ENCODE measurements at regions not wholly inside any gene's neighbourhood (a gene's known extent, or its start where the extent isn't known, plus 50 kb on each side); places are given as distances from the start of the nearest gene placed in this dataset.

GRCh38 chr12:105464406-105464805 is 133.9 kb downstream of the C12orf75 start:
- Histone ChIP-seq H3K9me3 (ENCODE audit: control insufficient read depth in 2 of 2, insufficient read depth in 1 of 2, low read length in 1 of 2) (no peaks in the 10 kb centered on the region), H3K4me1 (ENCODE audit: control insufficient read depth in 2 of 2, insufficient read depth in 2 of 2, low read length in 2 of 2) (no peaks in the 10 kb centered on the region), H3K36me3 (ENCODE audit: control insufficient read depth in 2 of 2, insufficient read depth in 2 of 2, low read length in 1 of 2) (no peaks in the 10 kb centered on the region), H3K27ac (ENCODE audit: low read depth in 1 of 2, low read length in 1 of 2) (no peak overlapping the region), H3K4me3 (ENCODE audit: low read length in 2 of 2) (no peak overlapping the region), H3K27me3 (ENCODE audit: control insufficient read depth in 2 of 2, insufficient read depth in 1 of 2, low read length in 1 of 2) (no peaks in the 10 kb centered on the region)
- WGBS = 80% methylated on average over 3 of the region's 3 CpGs
- no peak for DNase-seq (ENCODE audit: low read depth in 6 of 9, low spot score in 9 of 9)

DNA sequence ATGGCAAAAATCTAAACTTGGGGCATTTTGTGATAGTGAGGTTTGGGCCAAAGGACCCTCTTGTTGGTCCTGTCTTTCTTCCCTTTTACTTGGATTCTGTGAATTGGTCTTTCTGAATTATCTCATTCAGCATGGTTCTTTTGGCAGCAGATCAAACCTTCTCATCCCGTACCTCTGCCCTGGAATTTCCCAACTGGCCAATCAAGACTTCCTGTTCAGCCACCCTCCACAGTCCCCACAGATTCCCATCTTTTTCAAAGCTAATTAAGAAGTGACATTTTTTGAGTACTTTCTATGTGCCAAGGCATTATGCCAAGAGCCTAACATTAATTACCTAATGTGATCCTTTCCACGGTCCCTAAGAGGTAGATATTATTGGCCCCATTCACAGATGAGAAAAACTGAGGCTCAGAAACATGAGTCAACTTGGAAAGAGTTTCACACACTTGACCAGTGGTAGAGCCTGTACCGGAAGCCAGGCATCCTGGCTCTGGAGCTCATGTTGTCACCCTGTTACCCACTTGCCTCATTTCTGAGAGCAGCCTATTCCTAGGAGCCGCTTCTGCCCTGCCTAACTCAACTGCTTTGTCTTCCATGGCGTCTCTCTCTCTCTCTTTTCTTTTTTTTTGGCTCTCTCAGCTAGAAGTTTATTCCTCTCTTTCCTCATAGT is 135.9 kb downstream of the C12orf75 start:
- no peak overlapping the region for H3K4me3 ChIP-seq (ENCODE audit: low read length in 2 of 2)
- no peak for DNase-seq (ENCODE audit: low read depth in 6 of 9, low spot score in 9 of 9)
- no peak overlapping the region for H3K27ac ChIP-seq (ENCODE audit: low read depth in 1 of 2, low read length in 1 of 2)
- H3K4me1 ChIP-seq (ENCODE audit: control insufficient read depth in 2 of 2, insufficient read depth in 2 of 2, low read length in 2 of 2) = no peaks in the 10 kb centered on the region
- H3K36me3 ChIP-seq (ENCODE audit: control insufficient read depth in 2 of 2, insufficient read depth in 2 of 2, low read length in 1 of 2) = no peaks in the 10 kb centered on the region
- H3K27me3 ChIP-seq (ENCODE audit: control insufficient read depth in 2 of 2, insufficient read depth in 1 of 2, low read length in 1 of 2) = no peaks in the 10 kb centered on the region
- no peaks in the 10 kb centered on the region for H3K9me3 ChIP-seq (ENCODE audit: control insufficient read depth in 2 of 2, insufficient read depth in 1 of 2, low read length in 1 of 2)
- 89% methylated on average over 5 of the region's 5 CpGs for WGBS

DNA sequence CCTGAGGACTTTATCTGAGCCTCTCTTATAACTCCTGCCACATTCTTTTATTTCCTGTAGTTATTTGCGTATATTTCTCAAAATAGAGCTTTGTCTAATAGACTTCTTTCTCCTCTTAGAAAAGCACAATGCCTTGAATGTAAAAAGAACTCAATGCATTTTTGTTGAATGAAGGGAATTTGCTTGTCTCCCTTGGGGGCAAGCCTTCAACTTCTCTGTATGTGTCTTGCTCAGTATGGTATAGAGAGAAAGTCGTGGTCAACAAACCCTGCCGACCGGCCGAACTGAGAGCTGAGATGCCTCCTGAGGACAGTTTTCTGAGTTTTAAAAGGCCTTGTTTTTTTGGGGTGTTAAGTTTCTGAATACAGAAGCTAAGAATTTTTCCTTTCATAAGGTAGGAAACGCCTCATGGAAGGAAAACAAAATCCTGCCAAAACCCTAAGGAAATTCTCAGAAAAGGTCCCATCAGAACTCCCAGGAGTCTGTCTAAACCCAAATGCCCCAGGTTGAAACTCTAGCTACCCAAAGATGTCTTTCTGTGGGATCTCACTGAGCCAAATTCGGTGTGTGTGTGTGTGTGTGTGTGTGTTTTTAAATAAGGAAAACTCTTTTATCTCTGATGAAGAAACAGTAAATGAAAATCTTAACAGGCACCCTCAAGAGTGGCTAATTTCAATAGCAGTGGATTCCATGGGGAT is 136.6 kb downstream of the C12orf75 start:
- H3K27ac ChIP-seq (ENCODE audit: low read depth in 1 of 2, low read length in 1 of 2) = no peak overlapping the region
- H3K36me3 ChIP-seq (ENCODE audit: control insufficient read depth in 2 of 2, insufficient read depth in 2 of 2, low read length in 1 of 2) = no peaks in the 10 kb centered on the region
- no peaks in the 10 kb centered on the region for H3K9me3 ChIP-seq (ENCODE audit: control insufficient read depth in 2 of 2, insufficient read depth in 1 of 2, low read length in 1 of 2)
- no peaks in the 10 kb centered on the region for H3K27me3 ChIP-seq (ENCODE audit: control insufficient read depth in 2 of 2, insufficient read depth in 1 of 2, low read length in 1 of 2)
- no peak overlapping the region for H3K4me3 ChIP-seq (ENCODE audit: low read length in 2 of 2)
- H3K4me1 ChIP-seq (ENCODE audit: control insufficient read depth in 2 of 2, insufficient read depth in 2 of 2, low read length in 2 of 2) = no peaks in the 10 kb centered on the region
- DNase-seq (ENCODE audit: low read depth in 6 of 9, low spot score in 9 of 9) = no peak
- 85% methylated on average over 7 of the region's 7 CpGs for WGBS

GRCh38 chr12:105467710-105468366 is 137.3 kb downstream of the C12orf75 start:
- Histone ChIP-seq H3K9me3 (ENCODE audit: control insufficient read depth in 2 of 2, insufficient read depth in 1 of 2, low read length in 1 of 2) (no peaks in the 10 kb centered on the region), H3K27ac (ENCODE audit: low read depth in 1 of 2, low read length in 1 of 2) (no peak overlapping the region)
- WGBS = 81% methylated on average over 4 of the region's 4 CpGs

DNA sequence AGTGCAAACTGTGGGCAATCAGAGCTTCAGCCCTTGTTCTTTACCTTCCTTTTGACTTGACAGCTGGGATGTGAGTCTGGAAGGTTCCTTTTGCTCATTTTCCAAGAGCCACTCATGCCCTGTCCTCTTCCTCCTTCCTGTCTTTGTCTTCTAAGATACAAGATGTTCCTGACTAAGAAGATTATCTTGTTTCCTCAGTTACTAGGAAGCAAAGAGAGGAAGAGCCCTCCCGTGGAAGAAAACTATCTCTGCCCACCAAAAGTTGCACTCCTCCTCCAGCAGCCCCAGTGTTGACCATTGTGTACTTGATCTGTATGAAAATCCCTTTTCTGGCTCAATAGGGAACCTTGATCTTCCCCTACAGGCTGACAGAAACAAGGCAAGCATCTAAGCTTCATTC is 138.0 kb downstream of the C12orf75 start:
- Histone ChIP-seq H3K4me1 (ENCODE audit: control insufficient read depth in 2 of 2, insufficient read depth in 2 of 2, low read length in 2 of 2) (no peaks in the 10 kb centered on the region), H3K27me3 (ENCODE audit: control insufficient read depth in 2 of 2, insufficient read depth in 1 of 2, low read length in 1 of 2) (no peaks in the 10 kb centered on the region), H3K27ac (ENCODE audit: low read depth in 1 of 2, low read length in 1 of 2) (no peak overlapping the region), H3K4me3 (ENCODE audit: low read length in 2 of 2) (no peak overlapping the region), H3K36me3 (ENCODE audit: control insufficient read depth in 2 of 2, insufficient read depth in 2 of 2, low read length in 1 of 2) (no peaks in the 10 kb centered on the region), H3K9me3 (ENCODE audit: control insufficient read depth in 2 of 2, insufficient read depth in 1 of 2, low read length in 1 of 2) (no peaks in the 10 kb centered on the region)
- WGBS = 18% methylated on average over 1 of the region's 1 CpG
- DNase-seq (ENCODE audit: low read depth in 6 of 9, low spot score in 9 of 9) = no peak

More at GRCh38 chr12:105467710-105468366, 137.3 kb downstream of the C12orf75 start:
- Histone ChIP-seq H3K27me3 (ENCODE audit: control insufficient read depth in 2 of 2, insufficient read depth in 1 of 2, low read length in 1 of 2) (no peaks in the 10 kb centered on the region), H3K4me3 (ENCODE audit: low read length in 2 of 2) (no peak overlapping the region), H3K36me3 (ENCODE audit: control insufficient read depth in 2 of 2, insufficient read depth in 2 of 2, low read length in 1 of 2) (no peaks in the 10 kb centered on the region), H3K4me1 (ENCODE audit: control insufficient read depth in 2 of 2, insufficient read depth in 2 of 2, low read length in 2 of 2) (no peaks in the 10 kb centered on the region)
- DNase-seq (ENCODE audit: low read depth in 6 of 9, low spot score in 9 of 9) = no peak

DNA sequence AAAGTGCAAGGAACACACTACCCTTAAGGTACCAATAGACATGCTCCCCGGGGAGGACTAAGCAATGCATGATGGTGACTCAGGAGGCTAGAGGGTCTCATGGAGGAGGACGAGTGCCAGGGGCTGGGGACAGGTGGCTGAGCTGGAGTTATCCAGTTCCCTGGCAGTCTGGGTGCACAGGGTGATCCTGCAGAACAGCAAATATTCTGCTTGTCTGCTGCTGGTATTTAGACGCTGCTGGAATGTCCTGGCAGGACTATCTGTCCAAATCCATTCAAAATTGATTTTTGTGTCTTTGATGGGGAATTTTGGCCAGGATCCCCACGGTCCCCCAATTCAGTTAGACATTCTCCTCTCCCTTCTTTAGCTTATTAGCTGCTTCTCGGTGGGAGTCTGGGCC is 138.7 kb downstream of the C12orf75 start:
- no peak for DNase-seq (ENCODE audit: low read depth in 6 of 9, low spot score in 9 of 9)
- no peak overlapping the region for H3K27ac ChIP-seq (ENCODE audit: low read depth in 1 of 2, low read length in 1 of 2)
- H3K36me3 ChIP-seq (ENCODE audit: control insufficient read depth in 2 of 2, insufficient read depth in 2 of 2, low read length in 1 of 2) = no peaks in the 10 kb centered on the region
- 89% methylated on average over 5 of the region's 5 CpGs for WGBS
- H3K27me3 ChIP-seq (ENCODE audit: control insufficient read depth in 2 of 2, insufficient read depth in 1 of 2, low read length in 1 of 2) = no peaks in the 10 kb centered on the region
- H3K4me3 ChIP-seq (ENCODE audit: low read length in 2 of 2) = no peak overlapping the region
- H3K4me1 ChIP-seq (ENCODE audit: control insufficient read depth in 2 of 2, insufficient read depth in 2 of 2, low read length in 2 of 2) = no peaks in the 10 kb centered on the region
- H3K9me3 ChIP-seq (ENCODE audit: control insufficient read depth in 2 of 2, insufficient read depth in 1 of 2, low read length in 1 of 2) = no peaks in the 10 kb centered on the region

DNA sequence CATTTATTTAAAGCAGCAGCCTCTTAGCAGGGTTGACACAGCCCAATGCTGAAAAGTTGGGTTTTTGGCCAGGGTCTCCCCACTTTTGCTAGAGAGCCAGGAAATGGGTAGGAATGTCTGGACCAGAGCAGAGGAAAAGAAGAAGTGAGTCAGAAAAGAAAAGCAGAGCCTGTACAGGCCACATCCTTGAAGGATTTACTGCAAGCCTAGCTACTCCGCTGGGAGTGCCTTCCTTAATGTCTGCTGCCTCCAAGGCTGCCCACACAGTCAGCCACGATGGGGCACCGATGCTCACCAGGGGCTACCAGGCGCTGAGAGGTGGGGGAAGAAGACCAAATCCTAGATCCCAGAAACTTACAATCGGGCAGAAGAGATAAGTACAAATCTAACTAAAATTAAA is 139.2 kb downstream of the C12orf75 start:
- Histone ChIP-seq H3K4me3 (ENCODE audit: low read length in 2 of 2) (no peak overlapping the region), H3K36me3 (ENCODE audit: control insufficient read depth in 2 of 2, insufficient read depth in 2 of 2, low read length in 1 of 2) (no peaks in the 10 kb centered on the region), H3K9me3 (ENCODE audit: control insufficient read depth in 2 of 2, insufficient read depth in 1 of 2, low read length in 1 of 2) (no peaks in the 10 kb centered on the region), H3K27ac (ENCODE audit: low read depth in 1 of 2, low read length in 1 of 2) (no peak overlapping the region), H3K27me3 (ENCODE audit: control insufficient read depth in 2 of 2, insufficient read depth in 1 of 2, low read length in 1 of 2) (no peaks in the 10 kb centered on the region), H3K4me1 (ENCODE audit: control insufficient read depth in 2 of 2, insufficient read depth in 2 of 2, low read length in 2 of 2) (no peaks in the 10 kb centered on the region)
- DNase-seq (ENCODE audit: low read depth in 6 of 9, low spot score in 9 of 9) = no peak
- WGBS = 70% methylated on average over 5 of the region's 5 CpGs

- no peaks in the 10 kb centered on the region for H3K9me3 ChIP-seq (ENCODE audit: control insufficient read depth in 2 of 2, insufficient read depth in 1 of 2, low read length in 1 of 2)
- no peaks in the 10 kb centered on the region for H3K36me3 ChIP-seq (ENCODE audit: control insufficient read depth in 2 of 2, insufficient read depth in 2 of 2, low read length in 1 of 2)
- H3K27ac ChIP-seq (ENCODE audit: low read depth in 1 of 2, low read length in 1 of 2) = no peak overlapping the region
- no peak overlapping the region for H3K4me3 ChIP-seq (ENCODE audit: low read length in 2 of 2)
- 88% methylated on average over 2 of the region's 2 CpGs for WGBS
- DNase-seq (ENCODE audit: low read depth in 6 of 9, low spot score in 9 of 9) = no peak
- H3K4me1 ChIP-seq (ENCODE audit: control insufficient read depth in 2 of 2, insufficient read depth in 2 of 2, low read length in 2 of 2) = no peaks in the 10 kb centered on the region
- no peaks in the 10 kb centered on the region for H3K27me3 ChIP-seq (ENCODE audit: control insufficient read depth in 2 of 2, insufficient read depth in 1 of 2, low read length in 1 of 2)
Measured at GRCh38 chr12:105470102-105470501, 139.6 kb downstream of the C12orf75 start.

GRCh38 chr12:105470601-105471000 is 140.1 kb downstream of the C12orf75 start:
- Histone ChIP-seq H3K4me3 (ENCODE audit: low read length in 2 of 2) (no peak overlapping the region), H3K9me3 (ENCODE audit: control insufficient read depth in 2 of 2, insufficient read depth in 1 of 2, low read length in 1 of 2) (no peaks in the 10 kb centered on the region), H3K27me3 (ENCODE audit: control insufficient read depth in 2 of 2, insufficient read depth in 1 of 2, low read length in 1 of 2) (no peaks in the 10 kb centered on the region), H3K36me3 (ENCODE audit: control insufficient read depth in 2 of 2, insufficient read depth in 2 of 2, low read length in 1 of 2) (no peaks in the 10 kb centered on the region), H3K4me1 (ENCODE audit: control insufficient read depth in 2 of 2, insufficient read depth in 2 of 2, low read length in 2 of 2) (no peaks in the 10 kb centered on the region), H3K27ac (ENCODE audit: low read depth in 1 of 2, low read length in 1 of 2) (no peak overlapping the region)
- 92% methylated on average over 2 of the region's 2 CpGs for WGBS
- DNase-seq (ENCODE audit: low read depth in 6 of 9, low spot score in 9 of 9) = no peak
